Peyer's patch (tissue), 4 donors: ENCODE measurements at regions not wholly inside any gene's neighbourhood (a gene's known extent, or its start where the extent isn't known, plus 50 kb on each side); places are given as distances from the start of the nearest gene placed in this dataset.
A peak's percentile ranks its signal among the peaks of the same experiment; 100 is the strongest.

Experiments
- DNase-seq, 3 donors: peaks; one replicate each; pipeline ENCODE4 v3.0.0-alpha.2; 2017 to 2019
- H3K27ac ChIP-seq, 4 donors: fragments of 200-600 bp; sonication (generic); one replicate each; pipeline ENCODE4 v1.5.1; 2016 to 2019
- H3K27me3 ChIP-seq, 2 donors: fragments of 200-600 bp; sonication (generic); one replicate each; pipeline ENCODE4 v1.5.1; 2019
- H3K36me3 ChIP-seq, 3 donors: fragments of 200-600 bp; sonication (generic); one replicate each; pipeline ENCODE4 v1.5.1; 2016 to 2019
- H3K4me1 ChIP-seq, 4 donors: fragments of 200-600 bp; sonication (generic); one replicate each; pipeline ENCODE4 v1.5.1; 2016 to 2019
- H3K4me3 ChIP-seq, 4 donors: fragments of 200-600 bp; sonication (generic); 1 replicate in 3 of 4; 2 replicates in 1 of 4; pipeline ENCODE4 v1.5.1; 2016 to 2019; ENCODE audit warnings: mild to moderate bottlenecking in 1 of 4
- H3K9me3 ChIP-seq, 4 donors: fragments of 200-600 bp; sonication (generic); one replicate each; pipeline ENCODE4 v1.5.1; 2016 to 2019; ENCODE audit warnings: mild to moderate bottlenecking in 1 of 4
- CTCF ChIP-seq, 6 experiments: fragments of 450-650 bp in 4 of 6; fragments of 200-600 bp in 2 of 6; sonication (generic) in 1 of 6; IDR thresholded peaks; one replicate each; pipeline ENCODE4 v1.5.1; 2017 to 2019; ENCODE audit warnings: antibody characterized with exemption in 6 of 6, mild to moderate bottlenecking in 3 of 6, moderate library complexity in 1 of 6
- POLR2A ChIP-seq, 2 donors: fragments of 450-650 bp; IDR thresholded peaks; one replicate each; pipeline ENCODE4 v1.5.1; 2017; ENCODE audit warnings: antibody characterized with exemption in 2 of 2, mild to moderate bottlenecking in 2 of 2, moderate library complexity in 2 of 2

DNA sequence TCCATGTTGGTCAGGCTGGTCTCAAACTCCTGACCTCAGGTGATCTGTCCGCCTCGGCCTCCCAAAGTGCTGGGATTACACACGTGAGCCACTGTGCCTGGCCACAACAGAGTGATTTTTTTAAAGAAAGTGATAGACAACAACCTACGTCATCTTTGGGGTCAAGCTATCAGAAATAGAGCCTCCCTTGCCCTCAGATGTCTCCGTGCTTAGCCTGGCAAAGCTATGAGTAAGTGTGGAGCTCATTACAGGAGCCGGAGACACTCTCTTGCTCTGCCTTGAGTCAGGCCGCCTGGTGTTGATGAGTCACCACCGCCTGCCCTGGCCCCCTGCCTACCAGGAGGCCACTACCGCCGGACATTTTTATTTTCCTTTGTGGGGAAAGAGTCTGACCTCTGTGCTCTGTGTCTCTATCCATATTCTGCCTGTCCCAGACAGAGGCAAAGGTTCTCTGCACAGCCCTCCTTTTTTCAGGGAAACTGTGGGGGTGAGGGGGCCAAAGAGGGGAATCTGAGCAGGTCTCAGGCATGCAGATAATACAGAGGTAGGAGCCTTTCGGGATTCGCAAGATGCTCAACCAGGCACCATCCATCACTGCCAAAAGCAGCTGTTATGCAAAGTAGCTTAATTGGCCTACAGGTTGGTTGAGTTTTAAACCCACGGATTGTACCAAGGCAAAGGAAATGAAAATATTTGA is 123.7 kb upstream of the CPEB4 start:
- no peaks in the 10 kb centered on the region for H3K9me3 ChIP-seq
- DNase-seq: peak in 2 of 3 donors; percentile 78 to 91
- peaks cover 0 to 25% (median 6%) of the 10 kb centered on the region in 4 donors for H3K4me1 ChIP-seq
- H3K36me3 ChIP-seq: no peaks in the 10 kb centered on the region
- peak overlapping the region in 3 of 4 donors; percentile 32 to 94 (median 76) for H3K27ac ChIP-seq
- no peaks in the 10 kb centered on the region for H3K27me3 ChIP-seq
- H3K4me3 ChIP-seq: no peak overlapping the region
- no peak for TF ChIP-seq CTCF (IDR thresholded peaks at IDR 0.05)
- peak in 1 of 2 donors; percentile 34 for TF ChIP-seq POLR2A (IDR thresholded peaks at IDR 0.05)

- no peak for DNase-seq
- H3K4me1 ChIP-seq: peaks cover 0 to 25% (median 6%) of the 10 kb centered on the region in 4 donors
- H3K4me3 ChIP-seq: no peak overlapping the region
- no peaks in the 10 kb centered on the region for H3K27me3 ChIP-seq
- peak overlapping the region in 3 of 4 donors; percentile 32 to 94 (median 76) for H3K27ac ChIP-seq
- TF ChIP-seq POLR2A (IDR thresholded peaks at IDR 0.05) (no peak), CTCF (IDR thresholded peaks at IDR 0.05) (no peak)
- H3K36me3 ChIP-seq: no peaks in the 10 kb centered on the region
- H3K9me3 ChIP-seq: no peaks in the 10 kb centered on the region
Measured at GRCh38 chr5:173765029-173765644, 123.0 kb upstream of the CPEB4 start.

DNA sequence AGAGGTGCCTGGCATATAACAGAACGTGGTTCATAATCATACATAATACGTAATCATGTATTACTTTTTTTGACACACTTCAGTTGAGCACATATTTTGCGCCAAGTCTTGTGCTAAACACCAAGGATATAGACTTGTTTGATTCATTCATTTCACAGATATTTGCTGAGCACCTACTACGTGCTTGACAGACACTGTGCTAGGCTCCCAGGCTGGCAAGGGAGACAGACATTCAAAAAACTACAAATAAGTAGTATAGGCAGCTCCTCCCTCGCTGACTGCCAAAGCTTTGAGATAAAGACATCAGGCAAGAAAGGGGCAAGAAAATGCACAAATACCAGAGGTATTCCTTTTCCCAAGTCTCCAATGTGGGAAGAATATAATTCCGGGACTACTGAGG is 122.5 kb upstream of the CPEB4 start:
- Histone ChIP-seq H3K27me3 (no peaks in the 10 kb centered on the region), H3K4me1 (peaks cover 0 to 25% (median 6%) of the 10 kb centered on the region in 4 donors), H3K9me3 (no peaks in the 10 kb centered on the region), H3K36me3 (no peaks in the 10 kb centered on the region), H3K27ac (peak overlapping the region in 3 of 4 donors; percentile 47 to 94 (median 76)), H3K4me3 (no peak overlapping the region)
- DNase-seq: no peak
- no peak for TF ChIP-seq POLR2A (IDR thresholded peaks at IDR 0.05)
- TF ChIP-seq CTCF (IDR thresholded peaks at IDR 0.05): no peak

GRCh38 chr5:173767574-173768266 is 120.4 kb upstream of the CPEB4 start:
- TF ChIP-seq POLR2A (IDR thresholded peaks at IDR 0.05): no peak
- TF ChIP-seq CTCF (IDR thresholded peaks at IDR 0.05): no peak
- Histone ChIP-seq H3K27me3 (no peaks in the 10 kb centered on the region), H3K4me1 (peaks cover 0 to 26% (median 6%) of the 10 kb centered on the region in 4 donors), H3K36me3 (no peaks in the 10 kb centered on the region), H3K27ac (peak overlapping the region in 1 of 4 donors; percentile 94), H3K9me3 (no peaks in the 10 kb centered on the region), H3K4me3 (no peak overlapping the region)
- no peak for DNase-seq

GRCh38 chr5:173768267-173768806 is 119.8 kb upstream of the CPEB4 start:
- no peaks in the 10 kb centered on the region for H3K27me3 ChIP-seq
- no peak overlapping the region for H3K27ac ChIP-seq
- H3K9me3 ChIP-seq: no peaks in the 10 kb centered on the region
- no peak for DNase-seq
- TF ChIP-seq POLR2A (IDR thresholded peaks at IDR 0.05): no peak
- no peak for TF ChIP-seq CTCF (IDR thresholded peaks at IDR 0.05)
- peaks cover 0 to 27% (median 6%) of the 10 kb centered on the region in 4 donors for H3K4me1 ChIP-seq
- no peak overlapping the region for H3K4me3 ChIP-seq
- H3K36me3 ChIP-seq: no peaks in the 10 kb centered on the region
